A204.1 (cell line): ENCODE measurements at regions not wholly inside any gene's neighbourhood (a gene's known extent, or its start where the extent isn't known, plus 50 kb on each side); places are given as distances from the start of the nearest gene placed in this dataset.
"Not testable (repeated sequence)": the region's sequence is repeated elsewhere in the genome, so short reads cannot be mapped to it uniquely, and the experiment has no call there.

ENCODE experiments used
- FAIRE-seq: peaks from 2 replicates; lab custom pipeline; 2012; peaks lifted over from hg19 to GRCh38; lab: Jason Lieb, UNC

- FAIRE-seq, result no peak
Observed at GRCh38 chr12:25328072-25328712, 77.5 kb upstream of the KRAS start.

DNA sequence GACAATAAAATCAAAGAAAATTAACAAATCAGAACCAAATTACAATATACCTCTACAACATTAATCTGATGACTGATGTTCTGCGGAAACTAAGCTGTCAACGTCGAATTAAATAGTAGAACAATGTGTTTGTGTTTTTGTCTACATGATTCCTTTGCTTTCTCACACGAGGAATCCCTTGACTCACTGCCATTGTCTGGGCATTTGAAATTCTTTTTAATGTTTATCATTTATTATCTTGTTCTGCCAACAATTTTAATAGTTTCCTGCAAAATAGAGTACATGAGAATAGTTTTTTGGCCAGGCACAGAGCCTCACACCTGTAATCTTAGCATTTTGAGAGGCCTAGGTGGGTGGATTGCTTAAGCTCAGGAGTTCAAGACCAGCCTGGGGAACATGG, 76.6 kb upstream of the KRAS start:
- FAIRE-seq, result no peak

GRCh38 chr12:25326326-25326725, 75.6 kb upstream of the KRAS start:
- no peak for FAIRE-seq

DNA sequence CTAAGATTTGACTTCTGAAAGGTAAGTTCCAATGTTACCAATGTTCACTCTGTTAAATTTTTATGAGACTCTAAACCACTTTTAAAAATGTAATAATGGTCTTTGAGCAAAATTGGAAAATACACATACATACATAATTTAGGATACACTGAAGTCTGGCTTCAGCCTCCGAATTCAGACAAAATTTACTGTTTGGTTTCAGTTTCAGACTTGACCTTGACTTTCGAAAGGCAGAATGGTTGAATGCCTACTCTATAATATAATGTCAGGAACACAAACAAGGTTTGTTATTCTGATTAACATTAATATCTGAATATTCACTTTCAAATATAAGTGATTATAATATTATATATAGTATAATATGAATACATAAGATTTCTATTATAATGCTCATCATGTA, 74.1 kb upstream of the KRAS start:
- no peak for FAIRE-seq

DNA sequence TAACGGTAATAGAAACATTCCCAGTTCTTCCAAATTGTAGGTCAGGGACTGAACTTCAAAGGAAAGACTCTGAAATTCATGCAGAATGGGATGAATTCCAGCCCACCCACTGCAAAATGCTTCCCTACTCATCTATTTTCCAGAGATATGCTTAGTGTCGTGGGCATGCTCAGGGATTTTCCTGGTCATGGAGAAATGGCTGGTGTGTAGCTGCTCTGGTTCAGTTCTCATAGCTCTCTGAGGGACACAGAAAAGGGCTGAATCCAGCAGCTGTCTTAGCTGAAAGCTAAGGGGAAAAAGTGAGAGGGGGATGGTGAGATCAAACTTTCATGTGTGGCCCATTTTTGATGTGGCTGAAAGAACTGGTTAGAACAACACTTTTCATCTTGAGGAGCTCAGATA, 72.9 kb upstream of the KRAS start:
- no peak for FAIRE-seq

GRCh38 chr12:25322918-25323531, 72.3 kb upstream of the KRAS start:
- FAIRE-seq, result peak; percentile 19

GRCh38 chr12:25322351-25322750, 71.6 kb upstream of the KRAS start:
- no peak for FAIRE-seq

- FAIRE-seq, result no peak
Observed at GRCh38 chr12:25321772-25322171, 71.0 kb upstream of the KRAS start.

DNA sequence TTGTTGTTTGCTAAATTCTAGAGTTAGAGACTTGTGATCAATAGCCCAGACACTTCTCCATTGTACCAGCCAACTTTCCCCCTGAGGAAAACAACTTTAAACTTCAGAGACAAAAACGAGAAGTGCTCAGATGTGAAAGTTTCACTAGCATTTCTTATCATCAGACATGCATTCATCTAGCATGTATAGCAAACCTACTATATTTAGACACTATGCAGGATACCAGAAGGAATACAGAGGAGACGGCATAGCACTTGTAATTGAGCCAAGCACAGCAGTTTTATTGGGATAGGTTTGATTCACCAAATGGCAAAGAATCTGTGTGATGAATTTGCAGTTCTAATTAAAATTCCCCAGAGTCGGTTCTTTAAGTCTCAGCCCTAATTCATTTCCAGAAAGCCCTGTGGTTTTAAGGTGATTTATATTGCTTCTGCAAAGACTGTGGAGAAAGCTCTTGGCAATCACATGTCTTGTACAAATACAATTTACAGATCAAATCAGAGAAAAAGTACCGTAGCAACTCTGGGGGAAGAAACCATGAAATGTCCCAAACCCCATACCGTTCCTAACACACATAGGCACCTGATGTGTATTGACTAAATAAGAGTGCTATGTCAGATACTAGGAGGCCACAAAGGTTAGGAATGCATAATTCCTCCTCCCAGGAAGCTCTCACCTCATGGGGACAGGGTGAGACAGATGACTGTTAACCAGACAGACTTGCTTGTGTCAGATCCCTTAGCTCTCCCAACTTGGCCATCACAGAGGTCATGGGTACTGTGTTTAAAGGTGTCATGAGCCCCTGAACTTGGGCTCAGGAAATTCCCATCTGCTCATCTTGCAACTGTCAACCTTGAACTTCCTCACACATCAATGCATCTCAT, 69.6 kb upstream of the KRAS start:
- FAIRE-seq, result no peak

DNA sequence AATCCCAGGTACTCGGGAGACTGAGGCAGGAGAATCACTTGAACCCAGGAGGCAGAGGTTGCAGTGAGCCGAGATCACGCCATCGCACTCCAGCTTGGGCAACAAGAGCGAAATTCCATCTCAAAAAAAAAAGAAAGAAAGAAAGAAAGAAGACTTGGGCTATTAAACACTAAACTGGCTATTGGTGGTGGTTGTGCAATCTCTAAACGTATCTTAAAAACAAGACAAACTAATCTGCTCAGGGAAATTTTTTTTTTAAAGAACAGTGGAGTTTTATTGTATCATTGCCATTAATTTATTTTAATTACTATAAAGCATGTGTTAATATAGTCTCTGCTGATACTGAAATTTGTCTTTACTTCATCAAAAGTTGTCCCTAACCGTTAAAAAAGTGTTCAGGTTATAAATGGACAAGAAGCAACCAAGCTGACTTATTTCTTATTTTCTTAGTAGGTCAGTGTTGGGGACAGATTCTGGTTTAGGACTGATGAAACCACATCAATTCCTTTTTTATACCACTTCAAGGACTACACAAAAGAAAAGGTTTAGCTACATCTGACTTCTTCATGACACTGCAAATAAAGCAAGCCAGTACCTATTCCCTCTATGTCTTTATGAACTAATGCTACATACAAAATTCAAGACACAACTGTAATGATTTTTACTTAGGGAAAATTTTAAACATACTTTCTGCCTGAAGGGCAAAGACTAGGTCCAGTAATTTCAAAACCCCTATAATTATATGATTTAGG, 68.7 kb upstream of the KRAS start:
- no peak for FAIRE-seq

- FAIRE-seq, result no peak
Observed at GRCh38 chr12:25317553-25317952, 66.8 kb upstream of the KRAS start.

DNA sequence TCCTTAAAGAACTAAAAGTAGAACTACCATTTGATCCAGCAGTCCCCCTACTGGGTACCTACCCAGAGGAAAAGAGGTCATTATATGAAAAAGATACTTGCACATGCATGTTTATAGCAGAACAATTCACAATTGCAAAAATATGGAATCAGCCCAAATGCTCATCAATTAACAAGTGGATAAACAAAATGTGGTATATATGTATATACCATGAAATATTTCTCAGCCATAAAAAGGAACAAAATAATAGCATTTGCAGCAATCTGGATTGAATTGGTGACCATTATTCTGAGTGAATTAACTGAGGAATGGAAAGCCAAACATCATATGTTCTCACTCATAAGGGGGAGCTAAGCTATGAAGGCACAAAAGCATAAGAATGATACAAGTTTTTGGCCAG, 64.7 kb upstream of the KRAS start:
- no peak for FAIRE-seq

DNA sequence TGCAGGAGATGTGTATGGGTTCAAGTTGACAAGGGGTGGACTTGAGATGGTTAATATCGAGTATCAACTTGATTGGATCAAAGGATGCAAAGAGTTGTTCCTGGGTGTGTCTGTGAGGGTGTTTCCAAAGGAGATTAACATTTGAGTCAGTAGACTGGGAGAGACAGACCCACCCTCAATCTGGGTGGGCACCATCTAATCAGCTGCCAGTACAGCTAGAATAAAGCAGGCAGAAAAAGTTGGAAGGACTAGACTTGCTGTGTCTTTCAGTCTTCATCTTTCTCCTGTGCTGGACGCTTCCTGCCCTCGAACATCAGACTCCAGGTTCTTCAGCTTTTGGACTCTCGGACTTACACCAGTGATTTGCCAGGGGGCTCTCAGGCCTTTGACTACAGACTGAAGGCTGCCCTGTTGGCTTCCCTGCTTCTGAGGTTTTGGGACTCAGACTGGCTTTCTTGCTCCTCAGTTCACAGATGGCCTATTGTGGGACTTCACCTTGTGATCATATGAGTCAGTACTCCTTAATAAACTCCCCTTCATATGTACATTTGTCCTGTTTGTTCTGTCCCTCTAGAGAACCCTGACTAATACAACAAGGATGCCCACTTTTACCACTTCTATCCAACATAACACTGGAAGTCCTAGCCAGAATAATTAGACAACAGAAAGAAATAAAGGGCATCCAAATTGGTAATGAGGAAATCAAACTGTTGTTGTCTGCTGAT, 62.7 kb upstream of the KRAS start:
- not testable (repeated sequence) for FAIRE-seq

GRCh38 chr12:25311506-25311905, 60.8 kb upstream of the KRAS start:
- FAIRE-seq, result no peak

- FAIRE-seq, result not testable (repeated sequence)
Observed at GRCh38 chr12:25310071-25310470, 59.3 kb upstream of the KRAS start.

GRCh38 chr12:25308756-25309155, 58.0 kb upstream of the KRAS start:
- no peak for FAIRE-seq

DNA sequence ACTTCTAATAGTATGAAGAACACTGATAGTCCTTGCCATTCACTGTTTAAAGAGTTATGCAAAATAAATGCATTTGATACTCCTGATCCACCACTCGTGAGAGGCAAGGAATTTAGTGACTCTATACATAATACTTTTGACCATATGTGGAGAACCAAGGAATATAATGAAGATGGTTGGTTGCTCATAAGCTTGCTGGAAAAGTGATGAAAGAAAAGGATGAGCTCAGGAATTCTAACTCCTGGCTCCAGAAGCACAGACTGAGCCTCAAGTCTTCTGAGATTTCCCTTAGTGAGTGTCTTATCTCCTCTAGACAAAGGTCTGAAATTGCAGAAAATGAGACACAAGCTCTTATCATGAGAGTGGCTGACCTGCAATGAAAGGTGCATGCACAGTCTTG, 57.1 kb upstream of the KRAS start:
- no peak for FAIRE-seq

GRCh38 chr12:25301798-25302197, 51.1 kb upstream of the KRAS start:
- no peak for FAIRE-seq
